ENCODE measurements at regions not wholly inside any gene's neighbourhood (a gene's known extent, or its start where the extent isn't known, plus 50 kb on each side); places are given as distances from the start of the nearest gene placed in this dataset.

GRCh38 chr5:18074961-18075360 lies 440.7 kb downstream of the TAF11L14 start:
- Histone ChIP-seq H3K4me1 (ENCODE audit: control insufficient read depth, insufficient read depth, low read length) (no peaks in the 10 kb centered on the region), H3K4me3 (ENCODE audit: low read depth, low read length) (no peak overlapping the region), H3K27ac (ENCODE audit: extremely low read depth, low read depth, low read length) (no peak overlapping the region), H3K9me3 (ENCODE audit: control insufficient read depth, insufficient read depth, low read depth, low read length) (no peaks in the 10 kb centered on the region), H3K36me3 (ENCODE audit: control insufficient read depth in 2 of 2, insufficient read depth in 1 of 2, low read length in 2 of 2) (no peaks in the 10 kb centered on the region)
- POLR2A ChIA-PET = no interaction called here
- TF ChIP-seq ZNF24 (tag by site-specific recombination; IDR thresholded peaks at IDR 0.05) (no peak), ZNF112 (tag by site-specific recombination; IDR thresholded peaks at IDR 0.05) (no peak)
- TF ChIP-seq, protein P1, sequence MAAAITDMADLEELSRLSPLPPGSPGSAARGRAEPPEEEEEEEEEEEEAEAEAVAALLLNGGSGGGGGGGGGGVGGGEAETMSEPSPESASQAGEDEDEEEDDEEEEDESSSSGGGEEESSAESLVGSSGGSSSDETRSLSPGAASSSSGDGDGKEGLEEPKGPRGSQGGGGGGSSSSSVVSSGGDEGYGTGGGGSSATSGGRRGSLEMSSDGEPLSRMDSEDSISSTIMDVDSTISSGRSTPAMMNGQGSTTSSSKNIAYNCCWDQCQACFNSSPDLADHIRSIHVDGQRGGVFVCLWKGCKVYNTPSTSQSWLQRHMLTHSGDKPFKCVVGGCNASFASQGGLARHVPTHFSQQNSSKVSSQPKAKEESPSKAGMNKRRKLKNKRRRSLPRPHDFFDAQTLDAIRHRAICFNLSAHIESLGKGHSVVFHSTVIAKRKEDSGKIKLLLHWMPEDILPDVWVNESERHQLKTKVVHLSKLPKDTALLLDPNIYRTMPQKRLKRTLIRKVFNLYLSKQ (tag by site-specific recombination; IDR thresholded peaks at IDR 0.05; ENCODE audit: borderline replicate concordance) = no peak
- CTCF ChIA-PET = no interaction called here

- ChIA-PET POLR2A (no interaction called here), CTCF (interaction anchor here (0.6 to 1.7 kb wide), 2 partner anchors 303 to 862 kb away, joined by 4 read pairs; no protein-coding TSS in a partner anchor)
- no peak overlapping the region for H3K27ac ChIP-seq (ENCODE audit: extremely low read depth, low read depth, low read length)
- no peak overlapping the region for H3K4me3 ChIP-seq (ENCODE audit: low read depth, low read length)
- H3K9me3 ChIP-seq (ENCODE audit: control insufficient read depth, insufficient read depth, low read depth, low read length) = no peaks in the 10 kb centered on the region
- H3K4me1 ChIP-seq (ENCODE audit: control insufficient read depth, insufficient read depth, low read length) = no peaks in the 10 kb centered on the region
- TF ChIP-seq ZNF175 (tag by site-specific recombination; IDR thresholded peaks at IDR 0.05) (no peak), ZNF707 (tag by site-specific recombination; IDR thresholded peaks at IDR 0.05) (no peak), KLF16 (tag by site-specific recombination; IDR thresholded peaks at IDR 0.05) (no peak), ZNF426 (tag by site-specific recombination; IDR thresholded peaks at IDR 0.05) (no peak), PRDM1 (tag by site-specific recombination; IDR thresholded peaks at IDR 0.05) (no peak), ZBTB17 (tag by site-specific recombination; IDR thresholded peaks at IDR 0.05) (no peak), GFI1B (tag by site-specific recombination; IDR thresholded peaks at IDR 0.05) (no peak), IKZF3 (tag by site-specific recombination; IDR thresholded peaks at IDR 0.05) (no peak), ZNF16 (tag by site-specific recombination; IDR thresholded peaks at IDR 0.05; ENCODE audit: low read depth) (no peak), ZNF391 (tag by site-specific recombination; IDR thresholded peaks at IDR 0.05; ENCODE audit: borderline replicate concordance, low read depth) (no peak), ELK4 (IDR thresholded peaks at IDR 0.05; ENCODE audit: borderline replicate concordance, low read depth, low read length) (no peak), ZNF529 (tag by site-specific recombination; IDR thresholded peaks at IDR 0.05; ENCODE audit: insufficient replicate concordance) (no peak), ZNF24 (tag by site-specific recombination; IDR thresholded peaks at IDR 0.05) (no peak), ZIC2 (tag by site-specific recombination; IDR thresholded peaks at IDR 0.05) (no peak), ZNF266 (tag by site-specific recombination; IDR thresholded peaks at IDR 0.05; ENCODE audit: low read depth) (no peak)
- TF ChIP-seq, protein P2, sequence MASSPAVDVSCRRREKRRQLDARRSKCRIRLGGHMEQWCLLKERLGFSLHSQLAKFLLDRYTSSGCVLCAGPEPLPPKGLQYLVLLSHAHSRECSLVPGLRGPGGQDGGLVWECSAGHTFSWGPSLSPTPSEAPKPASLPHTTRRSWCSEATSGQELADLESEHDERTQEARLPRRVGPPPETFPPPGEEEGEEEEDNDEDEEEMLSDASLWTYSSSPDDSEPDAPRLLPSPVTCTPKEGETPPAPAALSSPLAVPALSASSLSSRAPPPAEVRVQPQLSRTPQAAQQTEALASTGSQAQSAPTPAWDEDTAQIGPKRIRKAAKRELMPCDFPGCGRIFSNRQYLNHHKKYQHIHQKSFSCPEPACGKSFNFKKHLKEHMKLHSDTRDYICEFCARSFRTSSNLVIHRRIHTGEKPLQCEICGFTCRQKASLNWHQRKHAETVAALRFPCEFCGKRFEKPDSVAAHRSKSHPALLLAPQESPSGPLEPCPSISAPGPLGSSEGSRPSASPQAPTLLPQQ (tag by site-specific recombination; IDR thresholded peaks at IDR 0.05) = no peak
- H3K36me3 ChIP-seq (ENCODE audit: control insufficient read depth in 2 of 2, insufficient read depth in 1 of 2, low read length in 2 of 2) = no peaks in the 10 kb centered on the region
Measured at GRCh38 chr5:18078157-18078556, 443.9 kb downstream of the TAF11L14 start.

- no peak overlapping the region for H3K27ac ChIP-seq (ENCODE audit: extremely low read depth, low read depth, low read length)
- H3K4me1 ChIP-seq (ENCODE audit: control insufficient read depth, insufficient read depth, low read length) = no peaks in the 10 kb centered on the region
- CTCF ChIA-PET = no interaction called here
- no peak overlapping the region for H3K4me3 ChIP-seq (ENCODE audit: low read depth, low read length)
- H3K9me3 ChIP-seq (ENCODE audit: control insufficient read depth, insufficient read depth, low read depth, low read length) = no peaks in the 10 kb centered on the region
- POLR2A ChIA-PET = no interaction called here
- H3K36me3 ChIP-seq (ENCODE audit: control insufficient read depth in 2 of 2, insufficient read depth in 1 of 2, low read length in 2 of 2) = no peaks in the 10 kb centered on the region
- no peak for TF ChIP-seq ZNF266 (tag by site-specific recombination; IDR thresholded peaks at IDR 0.05; ENCODE audit: low read depth)
- TF ChIP-seq ZFP3 (tag by site-specific recombination; IDR thresholded peaks at IDR 0.05; ENCODE audit: low read depth) = no peak
- no peak for TF ChIP-seq MYNN (tag by site-specific recombination; IDR thresholded peaks at IDR 0.05; ENCODE audit: borderline replicate concordance)
- TF ChIP-seq ZBTB20 (tag by site-specific recombination; IDR thresholded peaks at IDR 0.05) = no peak
- TF ChIP-seq, protein P3, sequence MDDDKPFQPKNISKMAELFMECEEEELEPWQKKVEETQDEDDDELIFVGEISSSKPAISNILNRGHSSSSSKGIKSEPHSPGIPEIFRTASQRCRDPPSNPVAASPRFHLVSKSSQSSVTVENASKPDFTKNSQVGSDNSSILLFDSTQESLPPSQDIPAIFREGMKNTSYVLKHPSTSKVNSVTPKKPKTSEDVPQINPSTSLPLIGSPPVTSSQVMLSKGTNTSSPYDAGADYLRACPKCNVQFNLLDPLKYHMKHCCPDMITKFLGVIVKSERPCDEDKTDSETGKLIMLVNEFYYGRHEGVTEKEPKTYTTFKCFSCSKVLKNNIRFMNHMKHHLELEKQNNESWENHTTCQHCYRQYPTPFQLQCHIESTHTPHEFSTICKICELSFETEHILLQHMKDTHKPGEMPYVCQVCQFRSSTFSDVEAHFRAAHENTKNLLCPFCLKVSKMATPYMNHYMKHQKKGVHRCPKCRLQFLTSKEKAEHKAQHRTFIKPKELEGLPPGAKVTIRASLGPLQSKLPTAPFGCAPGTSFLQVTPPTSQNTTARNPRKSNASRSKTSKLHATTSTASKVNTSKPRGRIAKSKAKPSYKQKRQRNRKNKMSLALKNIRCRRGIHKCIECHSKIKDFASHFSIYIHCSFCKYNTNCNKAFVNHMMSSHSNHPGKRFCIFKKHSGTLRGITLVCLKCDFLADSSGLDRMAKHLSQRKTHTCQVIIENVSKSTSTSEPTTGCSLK (tag by site-specific recombination; IDR thresholded peaks at IDR 0.05) = no peak
- no peak for TF ChIP-seq ZNF121 (tag by site-specific recombination; IDR thresholded peaks at IDR 0.05)
- no peak for TF ChIP-seq ZNF747 (tag by site-specific recombination; IDR thresholded peaks at IDR 0.05)
- no peak for TF ChIP-seq REPIN1 (tag by site-specific recombination; IDR thresholded peaks at IDR 0.05; ENCODE audit: low read depth)
- TF ChIP-seq ZNF341 (tag by site-specific recombination; IDR thresholded peaks at IDR 0.05; ENCODE audit: low read depth) = no peak
- TF ChIP-seq ZNF335 (tag by site-specific recombination; conservative IDR thresholded peaks at IDR 0.05) = no peak
- no peak for TF ChIP-seq PRDM1 (tag by site-specific recombination; IDR thresholded peaks at IDR 0.05)
- TF ChIP-seq ZSCAN23 (tag by site-specific recombination; IDR thresholded peaks at IDR 0.05) = no peak
Measured at GRCh38 chr5:18079831-18080230, 445.6 kb downstream of the TAF11L14 start.

Data from HEK293 (cell line).